Left colon (tissue), 2 donors: ENCODE measurements at regions not wholly inside any gene's neighbourhood (a gene's known extent, or its start where the extent isn't known, plus 50 kb on each side); places are given as distances from the start of the nearest gene placed in this dataset.
"Not testable (repeated sequence)": the region's sequence is repeated elsewhere in the genome, so short reads cannot be mapped to it uniquely, and the experiment has no call there.

Source experiments
- ATAC-seq: fragments of 200-7000 bp; cut with Tn5 transposase; one replicate; pipeline ENCODE4 v1.9.1; 2020; ENCODE audit warnings: mild to moderate bottlenecking, moderate library complexity
- DNase-seq, 2 donors: peaks; one replicate each; pipeline ENCODE4 v3.0.0-alpha.2; 2020
- intact Hi-C, 2 donors: fragments of 100-400 bp; cut with DNase I in 1 of 2; cut with micrococcal nuclease in 1 of 2; formaldehyde crosslinking; loops; one replicate each; pipeline versions ENCODE4 v1.11.2 to v1.14.0; 2022; cut with DNase I, micrococcal nuclease
- donor health status: DM: no; HTN: no; CAD: no.
- donor health status: DM: yes; HTN: yes; CAD: no.

DNA sequence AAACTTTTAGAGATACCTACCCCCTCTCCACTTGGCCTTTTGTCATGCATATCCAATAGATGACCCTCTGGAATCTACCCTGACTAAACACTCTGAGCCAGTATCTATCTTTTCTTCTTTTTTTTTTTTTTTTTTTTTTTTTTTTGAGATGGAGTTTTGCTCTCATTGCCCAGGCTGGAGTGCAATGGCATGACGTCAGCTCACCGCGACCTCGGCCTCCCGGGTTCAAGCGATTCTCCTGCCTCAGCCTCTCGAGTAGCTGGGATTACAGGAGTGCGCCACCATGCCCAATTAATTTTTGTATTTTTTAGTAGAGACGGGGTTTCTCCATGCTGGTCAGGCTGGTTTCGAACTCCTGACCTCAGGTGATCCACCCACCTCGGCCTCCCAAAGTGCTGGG is 50.8 kb upstream of the GRIN2B start:
- intact Hi-C loops, result not testable (repeated sequence)

GRCh38 chr12:14043776-14044175 is 62.4 kb upstream of the GRIN2B start:
- intact Hi-C loops, result no loop called here
- no peak for ATAC-seq
- no peak for DNase-seq

More for the DNA sequence above, 50.8 kb upstream of the GRIN2B start:
- not testable (repeated sequence) for ATAC-seq, DNase-seq

GRCh38 chr12:14048941-14049545 is 67.6 kb upstream of the GRIN2B start:
- no peak for DNase-seq
- intact Hi-C loops, result no loop called here
- no peak for ATAC-seq

DNA sequence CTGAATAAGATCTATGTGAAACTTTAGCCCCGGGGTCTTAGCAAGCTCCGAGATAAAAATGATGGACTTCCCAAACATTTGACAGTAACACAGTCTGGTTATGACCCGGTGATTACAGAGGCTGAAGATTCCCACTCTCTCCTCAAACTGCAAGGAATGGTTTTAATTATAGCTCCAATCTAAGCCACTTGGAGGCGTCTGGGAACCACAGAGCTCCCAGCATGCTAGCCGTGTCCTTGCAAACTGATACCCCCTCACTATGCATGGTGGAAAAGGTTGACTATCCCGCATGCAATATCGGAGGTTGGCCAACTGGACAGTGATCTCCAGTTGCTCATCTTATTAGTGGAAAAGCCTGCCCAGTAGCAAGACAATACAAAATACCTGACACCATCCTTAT is 76.5 kb upstream of the GRIN2B start:
- ATAC-seq (no peak), DNase-seq (no peak)
- intact Hi-C loops, result no loop called here

- ATAC-seq (no peak), DNase-seq (no peak)
- intact Hi-C loops, result no loop called here
Observed at GRCh38 chr12:14058717-14059116, 77.3 kb upstream of the GRIN2B start.

DNA sequence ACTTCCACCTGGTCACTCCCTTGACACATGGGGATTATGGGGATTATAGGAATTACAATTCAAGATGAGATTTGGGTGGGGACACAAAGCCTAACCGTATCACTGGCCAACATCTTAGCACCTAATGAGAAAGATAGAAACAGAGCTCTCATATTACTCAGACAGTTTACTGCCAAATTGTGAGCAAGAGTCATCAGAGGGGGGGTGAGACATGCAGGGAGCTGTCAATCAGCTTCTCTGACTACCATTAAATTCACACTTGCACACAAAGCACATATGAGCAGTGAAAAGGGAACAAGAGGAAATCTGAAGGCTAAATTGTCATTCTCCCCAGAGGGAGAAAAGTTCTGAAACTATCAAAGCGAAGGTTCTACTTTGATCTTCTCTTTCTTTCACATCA is 78.1 kb upstream of the GRIN2B start:
- DNase-seq, result no peak
- intact Hi-C loops, result no loop called here
- no peak for ATAC-seq

GRCh38 chr12:14065616-14066015 is 84.2 kb upstream of the GRIN2B start:
- ATAC-seq, result no peak
- intact Hi-C loops, result no loop called here
- DNase-seq, result no peak

DNA sequence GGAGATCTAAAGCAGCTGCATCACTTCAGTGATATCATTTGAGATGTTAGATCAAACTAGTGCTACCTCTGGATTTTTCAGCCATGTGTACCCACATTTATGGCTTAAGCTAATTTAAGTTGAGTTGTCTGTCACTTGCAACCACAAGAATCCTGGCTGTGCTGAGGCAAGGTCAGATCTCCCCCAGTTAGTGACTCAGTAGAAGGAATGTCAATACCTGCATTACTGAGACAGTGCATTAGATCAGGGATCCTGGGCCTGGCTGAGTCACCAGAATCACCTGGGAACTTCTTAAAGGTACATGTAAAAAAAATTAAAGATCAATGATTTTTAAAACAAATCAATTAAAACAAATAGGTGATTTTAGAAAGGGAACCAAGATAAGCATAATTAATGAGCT is 84.6 kb upstream of the GRIN2B start:
- DNase-seq, result no peak
- intact Hi-C loops, result no loop called here
- ATAC-seq, result no peak

DNA sequence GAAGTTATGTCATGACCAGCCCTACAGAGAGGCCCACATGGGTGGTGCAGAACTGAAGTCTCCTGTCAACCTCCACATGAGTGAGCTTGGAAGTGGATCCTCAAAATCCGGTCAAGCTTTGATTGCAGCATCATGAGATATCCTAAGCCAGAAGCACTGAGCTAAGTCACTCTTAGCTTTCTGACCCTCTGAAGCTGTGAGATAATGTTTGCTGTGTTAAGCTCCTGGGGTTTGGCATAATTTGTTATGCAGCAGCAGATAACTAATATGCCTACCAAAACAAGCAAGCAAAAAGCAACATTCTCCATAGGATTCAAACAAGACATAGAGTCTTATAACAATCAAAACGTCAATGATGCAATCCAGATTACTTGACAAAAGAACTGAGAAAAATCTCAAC is 87.6 kb upstream of the GRIN2B start:
- ATAC-seq (no peak), DNase-seq (no peak)
- intact Hi-C loops, result no loop called here

DNA sequence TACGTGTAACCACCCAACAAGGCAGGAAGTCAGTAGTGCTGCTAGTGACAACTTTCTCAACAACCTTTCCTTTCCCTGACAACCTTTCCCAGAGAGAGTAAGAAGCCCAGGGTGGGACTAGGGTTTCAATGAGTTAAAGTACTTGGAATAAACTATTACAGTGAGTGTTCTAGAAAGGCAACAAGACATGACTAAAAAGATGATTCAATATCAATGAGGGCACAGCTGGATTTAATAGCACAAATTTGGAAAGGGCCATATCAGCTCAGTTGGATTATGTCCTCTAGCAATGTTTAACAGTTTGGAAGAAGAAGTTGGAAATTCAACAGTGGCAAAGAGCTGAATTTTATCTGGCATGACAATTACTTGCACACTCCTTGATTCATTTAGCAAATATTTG is 90.4 kb upstream of the GRIN2B start:
- intact Hi-C loops, result no loop called here
- DNase-seq (no peak), ATAC-seq (no peak)

DNA sequence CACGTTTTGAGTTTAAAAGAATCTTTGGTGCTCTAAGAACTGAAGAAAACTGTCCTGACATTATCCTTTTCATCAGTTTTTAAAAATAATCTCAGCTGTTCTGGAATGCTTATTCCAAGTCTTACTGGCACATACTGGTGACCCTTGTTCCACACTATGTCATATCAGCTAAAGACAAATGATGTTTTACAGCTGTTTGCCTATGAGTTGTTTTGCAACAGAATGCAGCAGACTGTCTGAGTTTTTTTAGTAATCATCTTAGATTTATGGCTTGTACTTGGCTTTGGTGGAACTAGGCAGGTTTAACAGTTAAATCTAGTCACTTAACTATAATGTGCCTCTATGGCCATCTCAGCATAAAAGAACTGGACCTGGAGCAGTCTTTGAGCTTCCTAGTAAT is 91.6 kb upstream of the GRIN2B start:
- intact Hi-C loops, result no loop called here
- ATAC-seq (peak; percentile 97), DNase-seq (no peak)

GRCh38 chr12:14075797-14076393 is 94.5 kb upstream of the GRIN2B start:
- ATAC-seq, result no peak
- no peak for DNase-seq
- intact Hi-C loops, result no loop called here

- intact Hi-C loops, result no loop called here
- no peak for ATAC-seq
- no peak for DNase-seq
Observed at GRCh38 chr12:14076538-14076937, 95.1 kb upstream of the GRIN2B start.

DNA sequence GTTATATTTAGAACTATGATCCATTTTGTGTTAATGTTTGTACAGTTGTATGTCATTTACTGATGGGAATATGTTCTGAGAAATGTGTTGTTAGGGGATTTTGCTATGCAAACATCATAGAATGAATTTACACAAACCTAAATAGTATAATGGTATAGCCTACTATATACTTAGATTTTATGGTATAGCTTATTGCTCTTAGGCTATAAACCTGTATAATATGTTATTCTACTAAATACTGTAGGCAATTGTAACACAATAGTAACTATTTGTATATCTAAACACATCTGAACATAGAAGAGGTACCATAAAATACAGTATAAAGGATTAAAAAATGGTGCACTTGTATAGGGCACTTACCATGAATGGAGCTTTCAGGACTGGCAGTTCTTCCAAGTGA is 105.4 kb upstream of the GRIN2B start:
- ATAC-seq (peak; percentile 90), DNase-seq (no peak)
- intact Hi-C loops, result no loop called here

DNA sequence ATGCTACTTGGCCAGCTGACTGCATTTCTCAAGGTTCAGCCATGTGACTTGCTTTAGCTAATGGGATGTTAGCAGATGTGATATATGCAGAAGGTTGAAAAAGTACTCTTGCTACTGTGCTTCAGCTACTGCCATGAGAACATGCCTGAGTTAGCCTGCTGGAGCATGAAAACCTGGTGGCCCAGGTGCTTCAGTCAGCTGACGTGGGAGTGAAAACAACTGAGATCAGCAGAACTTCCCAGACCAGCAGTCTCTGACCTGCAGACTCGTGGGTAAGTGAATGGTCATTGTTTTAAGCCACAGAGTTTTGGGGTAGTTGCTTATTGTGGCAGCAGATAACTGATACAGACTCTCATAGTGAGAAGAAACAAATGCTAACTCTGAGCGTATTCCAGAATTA is 118.6 kb upstream of the GRIN2B start:
- intact Hi-C loops, result no loop called here
- no peak for ATAC-seq
- DNase-seq, result no peak

GRCh38 chr12:14101556-14101955 is 120.2 kb upstream of the GRIN2B start:
- DNase-seq, ATAC-seq, intact Hi-C loops: not testable (repeated sequence)

DNA sequence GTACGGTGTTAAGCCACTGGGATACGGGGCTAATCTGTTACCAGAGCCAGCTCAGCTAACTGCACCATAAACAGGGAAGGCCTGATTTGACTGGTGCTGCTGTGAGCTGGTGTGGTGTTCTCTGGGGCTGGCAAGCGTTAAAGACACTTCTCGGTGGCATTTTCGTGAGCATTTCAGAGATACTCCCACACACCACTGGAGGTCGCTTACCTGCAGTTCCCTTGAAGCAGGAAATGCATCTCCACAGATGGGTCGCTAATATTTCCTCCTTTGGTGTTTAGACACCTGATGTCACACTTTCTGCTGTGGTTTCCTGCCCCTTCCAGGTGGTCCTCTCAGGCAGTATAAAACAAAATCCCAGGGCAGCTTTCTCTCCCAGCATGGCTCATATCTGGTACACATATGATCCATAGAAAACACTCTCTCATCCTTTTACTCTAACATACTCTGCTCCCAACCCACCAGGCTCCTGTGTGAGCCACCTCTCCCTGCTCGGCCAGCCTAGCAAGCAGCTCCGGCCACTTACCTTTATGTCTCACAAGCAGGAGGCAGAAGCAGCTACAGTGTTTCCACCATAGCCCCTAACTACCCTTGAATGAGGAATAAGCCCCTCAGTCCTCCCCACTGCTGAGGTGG is 129.9 kb upstream of the GRIN2B start:
- intact Hi-C loops, result no loop called here
- ATAC-seq (peak; percentile 44), DNase-seq (peak in 1 of 2 donors; percentile 19)

GRCh38 chr12:14113031-14113430 is 131.6 kb upstream of the GRIN2B start:
- intact Hi-C loops, result no loop called here
- ATAC-seq, result no peak
- no peak for DNase-seq

DNA sequence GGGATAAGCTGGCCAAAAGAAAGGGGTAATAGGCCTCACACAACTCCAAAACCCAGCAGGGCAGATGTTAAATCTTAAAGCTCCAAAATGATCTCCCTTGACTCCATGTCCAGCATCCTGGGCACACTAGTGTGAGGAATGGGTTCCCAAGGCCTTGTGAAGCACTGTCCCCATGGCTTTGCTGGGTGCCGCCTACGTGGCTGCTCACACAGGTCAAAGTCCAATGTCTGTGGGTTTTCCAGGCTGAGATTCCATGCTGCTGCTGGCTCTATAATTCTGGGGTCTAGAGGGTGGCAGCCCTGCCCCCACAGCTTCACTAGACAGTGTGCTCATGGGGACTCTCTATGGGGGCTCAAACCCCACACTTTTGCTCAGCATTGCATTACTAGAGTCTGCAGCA is 145.3 kb upstream of the GRIN2B start:
- intact Hi-C loops, result no loop called here
- DNase-seq (no peak), ATAC-seq (peak; percentile 45)

GRCh38 chr12:14129611-14130195 is 148.3 kb upstream of the GRIN2B start:
- intact Hi-C loops, result no loop called here
- DNase-seq, result no peak
- no peak for ATAC-seq
